ENCODE measurements at regions not wholly inside any gene's neighbourhood (a gene's known extent, or its start where the extent isn't known, plus 50 kb on each side); places are given as distances from the start of the nearest gene placed in this dataset.

DNA sequence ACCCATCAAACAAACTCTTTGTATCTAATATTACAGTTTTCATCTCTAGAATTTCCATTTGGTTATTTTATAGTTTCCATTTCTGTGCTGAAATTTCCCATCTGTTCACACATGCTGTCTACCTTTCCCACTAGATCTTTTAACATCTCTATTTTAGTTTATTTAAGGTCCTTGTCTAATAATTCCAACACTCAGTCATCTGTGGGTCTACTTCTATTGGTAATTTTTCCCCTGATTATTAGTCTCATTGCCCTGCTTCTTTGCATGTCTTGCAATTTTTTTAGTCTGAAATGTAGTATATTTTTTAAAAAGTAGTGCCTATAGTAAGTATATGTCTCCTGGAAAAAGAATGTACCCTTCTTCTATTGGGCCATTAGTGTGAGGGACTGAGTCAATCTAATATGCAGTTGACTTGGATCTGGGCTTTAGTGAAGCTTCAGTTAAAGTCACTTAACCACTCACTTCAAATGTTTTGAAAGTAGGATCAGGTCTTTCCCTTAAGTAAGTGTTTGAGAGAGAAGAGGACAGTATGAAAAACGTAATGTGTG, 370.8 kb downstream of the SEC14L1 start:
- TF ChIP-seq, protein P1, sequence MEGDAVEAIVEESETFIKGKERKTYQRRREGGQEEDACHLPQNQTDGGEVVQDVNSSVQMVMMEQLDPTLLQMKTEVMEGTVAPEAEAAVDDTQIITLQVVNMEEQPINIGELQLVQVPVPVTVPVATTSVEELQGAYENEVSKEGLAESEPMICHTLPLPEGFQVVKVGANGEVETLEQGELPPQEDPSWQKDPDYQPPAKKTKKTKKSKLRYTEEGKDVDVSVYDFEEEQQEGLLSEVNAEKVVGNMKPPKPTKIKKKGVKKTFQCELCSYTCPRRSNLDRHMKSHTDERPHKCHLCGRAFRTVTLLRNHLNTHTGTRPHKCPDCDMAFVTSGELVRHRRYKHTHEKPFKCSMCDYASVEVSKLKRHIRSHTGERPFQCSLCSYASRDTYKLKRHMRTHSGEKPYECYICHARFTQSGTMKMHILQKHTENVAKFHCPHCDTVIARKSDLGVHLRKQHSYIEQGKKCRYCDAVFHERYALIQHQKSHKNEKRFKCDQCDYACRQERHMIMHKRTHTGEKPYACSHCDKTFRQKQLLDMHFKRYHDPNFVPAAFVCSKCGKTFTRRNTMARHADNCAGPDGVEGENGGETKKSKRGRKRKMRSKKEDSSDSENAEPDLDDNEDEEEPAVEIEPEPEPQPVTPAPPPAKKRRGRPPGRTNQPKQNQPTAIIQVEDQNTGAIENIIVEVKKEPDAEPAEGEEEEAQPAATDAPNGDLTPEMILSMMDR (IDR thresholded peaks at IDR 0.05; ENCODE audit: low read depth, low read length): no peak

DNA sequence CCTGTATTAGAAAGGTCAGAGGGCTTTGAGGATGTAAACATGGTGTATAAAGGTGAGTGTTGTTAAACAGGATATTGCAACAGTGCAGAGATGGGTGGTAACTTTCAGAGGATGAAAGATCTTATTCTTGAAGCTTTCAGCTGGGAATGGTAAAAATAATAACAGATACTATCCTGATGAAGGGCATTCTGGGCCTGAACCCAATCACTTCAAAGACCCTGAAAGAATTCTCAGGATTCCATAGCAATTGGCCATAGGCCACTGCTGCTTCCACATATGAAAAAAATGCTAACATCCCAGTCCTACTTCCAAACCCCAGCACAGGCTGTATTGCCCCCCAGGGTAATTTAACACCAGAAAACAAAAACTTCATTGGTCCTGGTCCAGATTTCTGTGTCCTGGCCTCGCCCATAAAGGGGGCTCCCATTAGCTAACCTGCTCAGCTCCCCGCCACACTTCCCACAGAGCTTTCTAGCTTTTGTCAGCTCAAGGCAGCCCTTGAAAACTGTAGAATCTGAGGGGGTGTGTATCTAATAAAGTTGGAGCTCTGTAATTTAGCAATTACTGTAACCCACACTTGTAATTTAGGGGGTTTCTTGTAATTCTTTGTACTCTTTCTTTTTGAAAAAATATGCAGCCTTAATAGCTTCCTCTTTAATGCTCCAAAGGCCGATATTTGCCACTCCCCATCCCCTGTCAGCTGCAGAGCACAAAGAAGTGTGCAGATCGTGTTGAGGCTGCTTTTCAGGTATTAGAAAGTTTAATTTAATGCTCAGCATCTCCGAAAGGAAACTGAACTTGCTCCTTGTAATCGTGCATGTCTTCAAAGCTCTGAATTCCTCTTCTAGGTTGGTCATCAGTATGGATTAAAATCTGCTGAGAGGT, 371.5 kb downstream of the SEC14L1 start:
- DNase-seq (ENCODE audit: extremely low read depth, low read depth): no peak
- TF ChIP-seq, protein P1 (IDR thresholded peaks at IDR 0.05; ENCODE audit: low read depth, low read length): no peak

More for the DNA sequence above, 370.8 kb downstream of the SEC14L1 start:
- no peak for DNase-seq (ENCODE audit: extremely low read depth, low read depth)

DNA sequence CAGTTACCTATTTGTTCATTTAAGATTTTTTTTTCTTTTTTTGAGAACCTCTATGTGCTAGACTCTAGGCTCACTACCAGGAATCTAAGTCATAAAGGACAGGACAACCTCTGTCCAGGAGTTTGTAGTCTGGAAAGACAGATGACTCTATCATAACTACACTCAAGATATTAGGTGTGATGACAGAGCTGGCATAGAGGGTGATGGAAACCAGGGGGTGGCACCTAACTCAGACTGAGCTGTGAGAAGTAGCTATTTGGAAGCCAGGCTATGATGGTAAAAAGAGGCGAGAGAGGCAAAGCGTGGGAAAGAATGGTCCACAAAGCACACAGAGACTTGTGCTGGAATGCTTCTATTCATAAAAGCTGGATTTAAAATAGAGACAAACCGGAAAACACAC, 372.3 kb downstream of the SEC14L1 start:
- DNase-seq (ENCODE audit: extremely low read depth, low read depth): no peak
- TF ChIP-seq, protein P1 (IDR thresholded peaks at IDR 0.05; ENCODE audit: low read depth, low read length): no peak

DNA sequence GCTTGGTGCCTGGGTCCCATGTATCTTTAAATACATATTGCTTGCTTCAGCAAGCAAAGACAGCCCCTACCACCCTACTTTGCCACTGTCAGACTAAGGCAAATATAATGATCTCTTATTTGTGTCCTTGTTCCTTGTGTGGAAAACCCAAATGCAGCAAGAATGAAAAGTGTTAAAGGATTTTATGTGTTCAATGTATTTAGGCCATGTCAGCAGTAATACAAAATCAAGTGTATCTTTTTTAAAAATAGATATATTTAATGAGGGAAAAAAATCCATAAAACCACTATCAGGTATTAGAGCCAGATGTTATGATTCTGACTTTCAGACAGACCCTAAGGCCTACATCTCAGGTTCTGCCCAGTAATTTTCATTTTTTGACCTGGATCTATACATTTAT, 374.5 kb downstream of the SEC14L1 start:
- DNase-seq (ENCODE audit: extremely low read depth, low read depth): no peak
- TF ChIP-seq, protein P1 (IDR thresholded peaks at IDR 0.05; ENCODE audit: low read depth, low read length): no peak

DNA sequence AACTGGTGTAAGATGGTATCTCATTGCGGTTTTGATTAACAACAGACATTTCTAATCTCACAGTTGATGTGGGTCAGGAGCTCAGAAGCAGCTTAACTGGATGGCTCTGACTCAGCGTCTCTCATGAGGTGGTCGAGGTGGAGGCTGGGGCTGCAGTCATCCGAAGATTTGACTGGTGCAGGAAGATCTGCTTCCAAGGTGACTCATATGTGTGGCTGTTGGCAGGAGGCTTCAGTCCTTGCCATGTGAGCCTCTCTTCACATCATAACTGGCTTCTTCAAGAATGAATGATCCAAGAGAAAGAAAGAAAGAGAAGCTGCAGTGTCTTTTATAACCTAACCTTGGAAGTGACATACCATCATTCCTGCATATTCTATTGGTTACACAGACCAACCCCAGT, 376.1 kb downstream of the SEC14L1 start:
- DNase-seq (ENCODE audit: extremely low read depth, low read depth): peak; percentile 10
- TF ChIP-seq, protein P1 (IDR thresholded peaks at IDR 0.05; ENCODE audit: low read depth, low read length): no peak

DNA sequence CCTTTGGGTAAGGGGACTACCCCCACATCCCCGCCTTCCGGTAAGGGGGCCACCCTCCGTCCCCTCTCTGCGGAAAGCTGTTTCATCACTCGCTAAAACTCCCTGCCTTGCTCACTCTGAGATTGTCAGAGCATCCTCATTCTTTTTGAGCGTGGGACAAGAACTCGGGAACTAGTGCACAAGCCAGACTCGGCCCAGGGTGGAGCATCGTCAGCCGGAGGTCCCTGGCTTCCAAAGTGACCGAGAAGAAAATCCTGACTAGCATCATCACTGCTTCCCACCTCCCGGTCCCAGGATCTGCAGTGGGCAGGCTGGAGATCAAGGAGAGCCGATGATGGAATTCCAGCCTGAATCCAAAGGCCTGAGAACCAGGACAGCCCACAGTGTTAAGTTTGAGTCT, 380.3 kb downstream of the SEC14L1 start:
- TF ChIP-seq, protein P1 (IDR thresholded peaks at IDR 0.05; ENCODE audit: low read depth, low read length): no peak
- DNase-seq (ENCODE audit: extremely low read depth, low read depth): no peak

DNA sequence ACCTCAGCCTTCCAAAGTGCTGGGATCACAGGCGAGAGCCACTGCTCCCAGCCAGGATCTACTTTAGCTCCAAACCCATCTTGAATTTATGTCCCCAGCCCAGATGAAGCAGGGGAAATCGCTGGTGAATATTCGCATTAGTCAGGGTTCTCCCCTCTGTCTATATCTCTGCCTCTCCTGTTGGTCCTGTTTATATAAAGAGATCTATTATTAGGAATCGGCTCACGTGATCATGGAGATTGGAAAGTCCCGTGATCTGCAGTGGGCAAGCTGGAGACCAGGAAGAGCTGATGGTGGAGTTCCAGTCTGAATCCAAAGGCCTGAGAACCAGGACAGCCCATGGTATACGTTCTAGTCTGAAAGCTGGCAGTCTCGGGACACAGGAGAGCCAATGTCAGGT, 382.8 kb downstream of the SEC14L1 start:
- no peak for DNase-seq (ENCODE audit: extremely low read depth, low read depth)
- TF ChIP-seq, protein P1 (IDR thresholded peaks at IDR 0.05; ENCODE audit: low read depth, low read length): no peak

All from AG09319 (cell line).